ENCODE measurements at regions not wholly inside any gene's neighbourhood (a gene's known extent, or its start where the extent isn't known, plus 50 kb on each side); places are given as distances from the start of the nearest gene placed in this dataset.

DNA sequence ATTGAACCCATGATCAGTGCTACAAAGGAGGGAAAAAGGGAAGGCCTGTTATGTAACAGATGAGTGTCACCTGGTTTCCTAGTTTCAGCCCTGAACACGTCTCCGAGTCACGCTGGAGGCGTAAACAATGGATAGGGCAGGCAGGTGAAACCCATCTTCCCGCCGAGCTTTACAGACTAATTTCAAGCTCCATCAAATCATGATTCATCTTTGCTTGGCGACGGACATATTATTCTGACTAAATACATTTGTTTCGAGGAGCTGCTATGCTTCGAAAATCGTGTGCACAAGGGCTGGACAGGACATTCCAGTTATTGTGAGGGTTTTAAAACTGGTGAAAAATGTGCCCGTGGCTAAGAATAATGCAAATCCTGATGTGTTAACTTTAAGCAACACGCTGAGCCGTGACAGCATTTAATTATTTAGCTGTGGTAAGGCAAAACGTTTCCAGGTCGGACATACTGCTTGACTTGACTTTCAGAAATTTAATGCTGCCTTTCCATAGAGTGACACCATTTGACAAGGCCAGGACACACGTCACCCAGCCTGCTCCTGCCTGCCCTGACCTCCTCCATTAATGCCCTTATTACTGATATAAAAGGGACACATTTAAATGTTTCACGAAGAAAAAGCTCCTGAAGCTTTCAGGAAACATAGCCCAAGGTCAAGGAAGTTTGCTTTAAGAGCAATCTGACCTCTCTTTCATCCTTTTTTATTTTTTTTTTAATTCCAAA is 1203.5 kb upstream of the TMEM132C start:
- Histone ChIP-seq H3K4me3 (ENCODE audit: insufficient read depth, low read length) (no peak overlapping the region), H3K27ac (ENCODE audit: low read depth, low read length) (no peak overlapping the region), H3K27me3 (ENCODE audit: insufficient read depth, low read length) (no peaks in the 10 kb centered on the region), H3K4me2 (ENCODE audit: insufficient read depth, low read length) (no peak overlapping the region), H3K79me2 (ENCODE audit: insufficient read depth, low read length) (no peaks in the 10 kb centered on the region), H2AFZ (ENCODE audit: low read length) (no peak overlapping the region), H4K20me1 (ENCODE audit: insufficient read depth, low read length) (no peaks in the 10 kb centered on the region), H3K9me3 (ENCODE audit: low read depth, low read length) (no peaks in the 10 kb centered on the region), H3K36me3 (ENCODE audit: insufficient read depth, low read length) (no peaks in the 10 kb centered on the region), H3K4me1 (ENCODE audit: insufficient read depth, low read length) (no peaks in the 10 kb centered on the region)
- no peak for TF ChIP-seq CTCF (IDR thresholded peaks at IDR 0.05; ENCODE audit: extremely low read depth, low read depth, low read length)
- DNase-seq (ENCODE audit: insufficient read length, low spot score, missing footprints): peak; percentile 32

GRCh38 chr12:127064207-127064606 is 1202.8 kb upstream of the TMEM132C start:
- Histone ChIP-seq H3K4me2 (ENCODE audit: insufficient read depth, low read length) (no peak overlapping the region), H3K4me3 (ENCODE audit: insufficient read depth, low read length) (no peak overlapping the region), H3K27me3 (ENCODE audit: insufficient read depth, low read length) (no peaks in the 10 kb centered on the region), H3K4me1 (ENCODE audit: insufficient read depth, low read length) (no peaks in the 10 kb centered on the region), H3K79me2 (ENCODE audit: insufficient read depth, low read length) (no peaks in the 10 kb centered on the region), H3K27ac (ENCODE audit: low read depth, low read length) (no peak overlapping the region), H3K9me3 (ENCODE audit: low read depth, low read length) (no peaks in the 10 kb centered on the region), H2AFZ (ENCODE audit: low read length) (no peak overlapping the region), H3K36me3 (ENCODE audit: insufficient read depth, low read length) (no peaks in the 10 kb centered on the region), H4K20me1 (ENCODE audit: insufficient read depth, low read length) (no peaks in the 10 kb centered on the region)
- no peak for DNase-seq (ENCODE audit: insufficient read length, low spot score, missing footprints)
- no peak for TF ChIP-seq CTCF (IDR thresholded peaks at IDR 0.05; ENCODE audit: extremely low read depth, low read depth, low read length)

GRCh38 chr12:127065595-127065994 is 1201.4 kb upstream of the TMEM132C start:
- DNase-seq (ENCODE audit: insufficient read length, low spot score, missing footprints): no peak
- Histone ChIP-seq H3K9me3 (ENCODE audit: low read depth, low read length) (no peaks in the 10 kb centered on the region), H3K27ac (ENCODE audit: low read depth, low read length) (no peak overlapping the region), H3K4me2 (ENCODE audit: insufficient read depth, low read length) (no peak overlapping the region), H4K20me1 (ENCODE audit: insufficient read depth, low read length) (no peaks in the 10 kb centered on the region), H3K4me3 (ENCODE audit: insufficient read depth, low read length) (no peak overlapping the region), H2AFZ (ENCODE audit: low read length) (no peak overlapping the region), H3K79me2 (ENCODE audit: insufficient read depth, low read length) (no peaks in the 10 kb centered on the region), H3K27me3 (ENCODE audit: insufficient read depth, low read length) (no peaks in the 10 kb centered on the region), H3K36me3 (ENCODE audit: insufficient read depth, low read length) (no peaks in the 10 kb centered on the region), H3K4me1 (ENCODE audit: insufficient read depth, low read length) (no peaks in the 10 kb centered on the region)
- TF ChIP-seq CTCF (IDR thresholded peaks at IDR 0.05; ENCODE audit: extremely low read depth, low read depth, low read length): no peak

DNA sequence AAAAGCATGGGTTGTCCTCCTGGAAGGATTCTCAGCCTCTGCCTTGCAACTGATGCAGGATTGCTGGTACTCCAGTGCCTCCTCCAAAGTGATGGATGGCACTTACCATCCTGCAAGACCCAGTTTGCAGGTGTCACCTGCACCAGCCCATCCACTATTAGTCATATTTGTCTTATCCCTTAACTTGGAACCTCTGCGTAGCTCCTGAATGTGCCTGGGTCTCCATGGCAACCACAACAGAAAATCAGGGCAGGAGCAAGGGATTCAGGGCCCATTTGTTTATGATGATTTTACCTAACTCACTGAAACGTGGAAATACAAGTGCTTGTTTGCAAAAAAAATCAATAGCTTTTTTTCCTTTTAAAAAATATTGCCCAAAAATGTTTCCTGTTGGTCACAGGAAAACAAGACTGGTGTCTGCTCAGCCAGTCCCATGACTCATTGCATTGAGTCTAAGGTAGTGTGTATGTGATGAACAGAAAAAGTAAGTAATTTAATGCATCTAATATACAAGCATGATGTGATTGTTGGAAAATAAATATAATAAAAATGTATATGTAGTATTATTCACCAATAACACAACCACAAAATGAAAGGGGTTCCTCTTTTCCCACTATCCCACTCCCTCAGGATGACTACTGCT is 1196.3 kb upstream of the TMEM132C start:
- H3K4me1 ChIP-seq (ENCODE audit: insufficient read depth, low read length): no peaks in the 10 kb centered on the region
- no peaks in the 10 kb centered on the region for H3K9me3 ChIP-seq (ENCODE audit: low read depth, low read length)
- H3K4me2 ChIP-seq (ENCODE audit: insufficient read depth, low read length): no peak overlapping the region
- no peak for DNase-seq (ENCODE audit: insufficient read length, low spot score, missing footprints)
- H2AFZ ChIP-seq (ENCODE audit: low read length): no peak overlapping the region
- no peak for TF ChIP-seq CTCF (IDR thresholded peaks at IDR 0.05; ENCODE audit: extremely low read depth, low read depth, low read length)
- no peaks in the 10 kb centered on the region for H3K79me2 ChIP-seq (ENCODE audit: insufficient read depth, low read length)
- H3K36me3 ChIP-seq (ENCODE audit: insufficient read depth, low read length): no peaks in the 10 kb centered on the region
- H4K20me1 ChIP-seq (ENCODE audit: insufficient read depth, low read length): no peaks in the 10 kb centered on the region
- H3K27ac ChIP-seq (ENCODE audit: low read depth, low read length): no peak overlapping the region
- H3K4me3 ChIP-seq (ENCODE audit: insufficient read depth, low read length): no peak overlapping the region
- H3K27me3 ChIP-seq (ENCODE audit: insufficient read depth, low read length): peaks cover 12% of the 10 kb centered on the region
